Astrocyte (in vitro differentiated cells and primary cell): ENCODE measurements at regions not wholly inside any gene's neighbourhood (a gene's known extent, or its start where the extent isn't known, plus 50 kb on each side); places are given as distances from the start of the nearest gene placed in this dataset.
A peak's percentile ranks its signal among the peaks of the same experiment; 100 is the strongest.

Source experiments
- DNase-seq: peaks from one replicate; pipeline ENCODE4 v3.0.0-alpha.2; 2010; ENCODE audit warnings: low read depth
- FAIRE-seq: peaks from 2 replicates; lab custom pipeline; 2011; peaks lifted over from hg19 to GRCh38; lab: Jason Lieb, UNC
- H2AFZ ChIP-seq: 2 replicates; pipeline ENCODE4 v1.6.0; 2012; ENCODE audit warnings: low read depth, low read length, inconsistent platforms
- H3K27ac ChIP-seq: 2 replicates; pipeline ENCODE4 v1.5.1; 2011; ENCODE audit warnings: low read depth, low read length, inconsistent platforms
- H3K27me3 ChIP-seq: 2 replicates; pipeline ENCODE4 v1.6.0; 2011; ENCODE audit warnings: low read length, inconsistent platforms; ENCODE audit not compliant: insufficient read depth
- H3K36me3 ChIP-seq: 2 replicates; pipeline ENCODE4 v1.5.1; 2011; ENCODE audit warnings: low read length, inconsistent platforms; ENCODE audit not compliant: insufficient read depth
- H3K4me1 ChIP-seq: 2 replicates; pipeline ENCODE4 v1.5.1; 2011; ENCODE audit warnings: low read length, inconsistent platforms; ENCODE audit not compliant: insufficient read depth
- H3K4me2 ChIP-seq: 2 replicates; pipeline ENCODE4 v1.6.0; 2012; ENCODE audit warnings: low read length, inconsistent platforms
- H3K4me3 ChIP-seq: 2 replicates; pipeline ENCODE4 v1.5.1; 2011; ENCODE audit warnings: low read depth, mild to moderate bottlenecking, low read length, inconsistent platforms; ENCODE audit not compliant: insufficient read depth
- H3K79me2 ChIP-seq: 2 replicates; pipeline ENCODE4 v1.6.0; 2012; ENCODE audit warnings: mild to moderate bottlenecking, low read length, inconsistent platforms; ENCODE audit not compliant: insufficient read depth
- H3K9ac ChIP-seq: 2 replicates; pipeline ENCODE4 v1.6.0; 2012; ENCODE audit warnings: mild to moderate bottlenecking, low read length, inconsistent platforms
- H3K9me3 ChIP-seq: 2 replicates; pipeline ENCODE4 v1.5.1; 2012; ENCODE audit warnings: low read depth, mild to moderate bottlenecking, low read length, inconsistent platforms; ENCODE audit not compliant: insufficient read depth
- H4K20me1 ChIP-seq: 2 replicates; pipeline ENCODE4 v1.6.0; 2012; ENCODE audit warnings: low read length, inconsistent platforms; ENCODE audit not compliant: insufficient read depth
- H3K27ac Mint-ChIP-seq: one replicate; pipeline ENCODE4 v1.8.0; 2021; ENCODE audit warnings: mild to moderate bottlenecking, mixed read lengths; ENCODE audit not compliant: unreplicated experiment
- H3K27me3 Mint-ChIP-seq: one replicate; pipeline ENCODE4 v1.8.0; 2021; ENCODE audit warnings: low read depth, mixed read lengths; ENCODE audit not compliant: unreplicated experiment
- H3K36me3 Mint-ChIP-seq: one replicate; pipeline ENCODE4 v1.8.0; 2021; ENCODE audit warnings: low read depth, mixed read lengths; ENCODE audit not compliant: unreplicated experiment
- H3K4me1 Mint-ChIP-seq: one replicate; pipeline ENCODE4 v1.8.0; 2021; ENCODE audit warnings: low read depth, mixed read lengths; ENCODE audit not compliant: unreplicated experiment
- H3K4me3 Mint-ChIP-seq: one replicate; pipeline ENCODE4 v1.8.0; 2021; ENCODE audit warnings: mild to moderate bottlenecking, moderate library complexity, mixed read lengths; ENCODE audit not compliant: unreplicated experiment
- H3K9me3 Mint-ChIP-seq: one replicate; pipeline ENCODE4 v1.8.0; 2021; ENCODE audit warnings: mild to moderate bottlenecking, mixed read lengths; ENCODE audit not compliant: unreplicated experiment
- EZH2 ChIP-seq: IDR thresholded peaks from 2 replicates; pipeline ENCODE4 v1.6.1; 2012; ENCODE audit warnings: mild to moderate bottlenecking, low read length, inconsistent platforms; ENCODE audit not compliant: insufficient read depth
- TF ChIP-seq, protein P1 (sequence below): IDR thresholded peaks from 2 replicates; pipeline ENCODE4 v1.5.1; 2011; ENCODE audit warnings: low read depth, mild to moderate bottlenecking, inconsistent platforms, low read length, moderate library complexity; ENCODE audit not compliant: insufficient read depth

DNA sequence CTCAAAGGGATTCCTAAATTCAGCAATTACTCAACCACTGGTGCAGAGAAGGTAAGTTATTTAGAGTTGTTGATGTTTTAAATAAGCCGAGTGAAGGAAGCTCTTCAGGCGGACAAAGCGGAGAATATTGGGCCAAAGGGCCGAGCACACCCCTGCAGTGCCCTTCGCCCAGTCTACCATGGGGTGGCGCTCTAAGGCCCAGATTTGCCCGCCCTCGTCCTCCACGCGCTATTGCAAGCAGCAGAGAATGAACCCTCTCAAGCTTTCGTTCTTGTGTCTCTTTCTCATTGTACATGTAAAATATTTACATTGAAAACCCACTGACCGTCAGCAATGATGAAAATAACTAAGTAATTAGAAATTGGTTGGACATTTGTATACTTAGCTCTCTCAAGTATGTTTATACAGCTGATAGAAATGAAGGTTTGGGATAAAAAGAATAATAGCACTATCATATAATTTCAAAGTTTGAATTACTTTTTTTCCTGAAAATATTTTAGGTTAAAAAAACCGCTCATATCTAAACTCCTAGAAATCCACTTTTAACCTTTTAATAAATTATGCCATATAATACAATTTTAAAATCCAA lies 195.0 kb upstream of the CEP162 start:
- peaks cover 8% of the 10 kb centered on the region for H3K27me3 ChIP-seq
- no peak overlapping the region for H3K27ac ChIP-seq
- no peaks in the 10 kb centered on the region for H3K9me3 ChIP-seq
- H3K4me2 ChIP-seq = peak overlapping the region; percentile 37
- no peak overlapping the region for H3K4me3 ChIP-seq
- TF ChIP-seq, protein P1, sequence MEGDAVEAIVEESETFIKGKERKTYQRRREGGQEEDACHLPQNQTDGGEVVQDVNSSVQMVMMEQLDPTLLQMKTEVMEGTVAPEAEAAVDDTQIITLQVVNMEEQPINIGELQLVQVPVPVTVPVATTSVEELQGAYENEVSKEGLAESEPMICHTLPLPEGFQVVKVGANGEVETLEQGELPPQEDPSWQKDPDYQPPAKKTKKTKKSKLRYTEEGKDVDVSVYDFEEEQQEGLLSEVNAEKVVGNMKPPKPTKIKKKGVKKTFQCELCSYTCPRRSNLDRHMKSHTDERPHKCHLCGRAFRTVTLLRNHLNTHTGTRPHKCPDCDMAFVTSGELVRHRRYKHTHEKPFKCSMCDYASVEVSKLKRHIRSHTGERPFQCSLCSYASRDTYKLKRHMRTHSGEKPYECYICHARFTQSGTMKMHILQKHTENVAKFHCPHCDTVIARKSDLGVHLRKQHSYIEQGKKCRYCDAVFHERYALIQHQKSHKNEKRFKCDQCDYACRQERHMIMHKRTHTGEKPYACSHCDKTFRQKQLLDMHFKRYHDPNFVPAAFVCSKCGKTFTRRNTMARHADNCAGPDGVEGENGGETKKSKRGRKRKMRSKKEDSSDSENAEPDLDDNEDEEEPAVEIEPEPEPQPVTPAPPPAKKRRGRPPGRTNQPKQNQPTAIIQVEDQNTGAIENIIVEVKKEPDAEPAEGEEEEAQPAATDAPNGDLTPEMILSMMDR = peak; percentile 93
- TF ChIP-seq EZH2 = no peak
- no peaks in the 10 kb centered on the region for H3K36me3 ChIP-seq
- H3K36me3 Mint-ChIP-seq = peaks cover 2% of the 10 kb centered on the region
- no peaks in the 10 kb centered on the region for H3K79me2 ChIP-seq
- peak overlapping the region; percentile 59 for H3K9ac ChIP-seq
- H3K4me1 ChIP-seq = no peaks in the 10 kb centered on the region
- H3K9me3 Mint-ChIP-seq = no peaks in the 10 kb centered on the region
- no peak overlapping the region for H3K27ac Mint-ChIP-seq
- no peaks in the 10 kb centered on the region for H4K20me1 ChIP-seq
- H3K4me1 Mint-ChIP-seq = peaks cover 1% of the 10 kb centered on the region
- peak overlapping the region; percentile 3 for H2AFZ ChIP-seq
- no peak overlapping the region for H3K4me3 Mint-ChIP-seq
- H3K27me3 Mint-ChIP-seq = peaks cover 10% of the 10 kb centered on the region
- DNase-seq (peak; percentile 3), FAIRE-seq (no peak)

GRCh38 chr6:84421031-84421430 lies 193.6 kb upstream of the CEP162 start:
- peaks cover 1% of the 10 kb centered on the region for H3K4me1 Mint-ChIP-seq
- FAIRE-seq (no peak), DNase-seq (no peak)
- no peaks in the 10 kb centered on the region for H3K9me3 Mint-ChIP-seq
- H3K27me3 ChIP-seq = peaks cover 3% of the 10 kb centered on the region
- H3K79me2 ChIP-seq = no peaks in the 10 kb centered on the region
- no peaks in the 10 kb centered on the region for H3K9me3 ChIP-seq
- H3K27me3 Mint-ChIP-seq = peaks cover 10% of the 10 kb centered on the region
- H4K20me1 ChIP-seq = no peaks in the 10 kb centered on the region
- H3K27ac ChIP-seq = no peak overlapping the region
- no peak overlapping the region for H3K9ac ChIP-seq
- peaks cover 2% of the 10 kb centered on the region for H3K36me3 Mint-ChIP-seq
- no peak overlapping the region for H3K4me3 Mint-ChIP-seq
- H3K36me3 ChIP-seq = no peaks in the 10 kb centered on the region
- no peak overlapping the region for H3K4me2 ChIP-seq
- no peaks in the 10 kb centered on the region for H3K4me1 ChIP-seq
- TF ChIP-seq EZH2 = no peak
- TF ChIP-seq, protein P1 = no peak
- no peak overlapping the region for H3K27ac Mint-ChIP-seq
- no peak overlapping the region for H3K4me3 ChIP-seq
- H2AFZ ChIP-seq = no peak overlapping the region

- Mint-ChIP-seq H3K4me3 (no peak overlapping the region), H3K9me3 (no peaks in the 10 kb centered on the region), H3K27me3 (peaks cover 15% of the 10 kb centered on the region), H3K4me1 (no peaks in the 10 kb centered on the region), H3K27ac (no peak overlapping the region), H3K36me3 (peaks cover 2% of the 10 kb centered on the region)
- no peak overlapping the region for H3K9ac ChIP-seq
- H3K9me3 ChIP-seq = no peaks in the 10 kb centered on the region
- H2AFZ ChIP-seq = no peak overlapping the region
- no peak overlapping the region for H3K4me3 ChIP-seq
- H3K4me2 ChIP-seq = no peak overlapping the region
- H3K4me1 ChIP-seq = no peaks in the 10 kb centered on the region
- no peak overlapping the region for H3K27ac ChIP-seq
- no peaks in the 10 kb centered on the region for H3K36me3 ChIP-seq
- peaks cover 3% of the 10 kb centered on the region for H3K27me3 ChIP-seq
- DNase-seq (peak; percentile 50), FAIRE-seq (no peak)
- TF ChIP-seq, protein P1 = no peak
- TF ChIP-seq EZH2 = no peak
- H4K20me1 ChIP-seq = no peaks in the 10 kb centered on the region
- no peaks in the 10 kb centered on the region for H3K79me2 ChIP-seq
These were observed 189.8 kb upstream of the CEP162 start for GRCh38 chr6:84417260-84417659.
